CD4-positive, alpha-beta T cell treated with Interleukin-2 at 100 ng/mL for 4 hours (primary cell): ENCODE measurements at regions not wholly inside any gene's neighbourhood (a gene's known extent, or its start where the extent isn't known, plus 50 kb on each side); places are given as distances from the start of the nearest gene placed in this dataset.
"Not testable (repeated sequence)": the region's sequence is repeated elsewhere in the genome, so short reads cannot be mapped to it uniquely, and the experiment has no call there.

Experiments
- DNase-seq: peaks from one replicate; pipeline ENCODE4 v3.0.0-alpha.2; 2020; ENCODE audit warnings: low spot score

DNA sequence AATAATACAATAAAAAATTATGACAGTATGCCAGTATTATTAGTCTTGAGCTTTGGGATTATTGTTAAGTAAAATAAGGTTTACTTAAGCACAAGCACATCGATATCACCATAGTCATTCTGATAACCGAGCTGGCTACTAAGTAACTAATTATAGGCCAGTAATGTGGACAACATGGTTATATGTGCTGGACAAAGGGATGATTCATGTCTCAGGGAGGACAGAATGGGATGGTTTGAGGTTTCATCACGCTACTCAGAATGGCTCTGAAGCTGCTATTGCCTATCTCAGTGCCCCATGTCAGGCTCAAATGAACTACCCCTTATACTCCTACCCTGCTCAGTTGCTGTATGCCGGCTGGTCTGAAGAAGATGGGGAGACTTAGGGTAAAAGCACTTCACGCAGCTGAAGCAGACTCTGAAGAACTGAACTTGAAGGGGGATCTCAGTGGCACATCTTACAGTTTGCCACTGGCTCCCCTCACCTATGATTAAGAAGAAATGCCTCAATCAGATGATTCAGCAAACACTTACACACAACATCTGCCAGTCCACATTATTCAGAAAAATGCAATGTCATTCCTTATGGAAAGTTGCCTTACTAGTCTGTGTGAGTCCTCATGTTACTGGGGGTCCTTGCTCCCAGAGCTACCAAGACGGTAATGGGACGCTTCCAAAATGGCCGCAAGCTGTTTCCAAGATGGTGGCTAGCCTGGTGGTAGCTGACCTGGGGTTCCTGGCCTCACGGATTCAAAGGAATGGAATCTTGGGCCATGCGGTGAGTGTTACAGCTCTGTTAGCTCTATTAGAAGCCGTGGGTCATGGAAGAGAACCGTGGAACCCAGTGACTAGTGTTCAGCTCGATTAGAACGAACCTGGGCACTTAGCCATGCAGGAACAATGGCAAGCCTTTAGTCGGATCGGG, 1098.6 kb downstream of the TAF11L14 start:
- DNase-seq, result no peak

- DNase-seq, result no peak
Measured at GRCh38 chr5:18736051-18736398, 1101.8 kb downstream of the TAF11L14 start.

- DNase-seq, result not testable (repeated sequence)
Measured at GRCh38 chr5:18736736-18737135, 1102.5 kb downstream of the TAF11L14 start.

DNA sequence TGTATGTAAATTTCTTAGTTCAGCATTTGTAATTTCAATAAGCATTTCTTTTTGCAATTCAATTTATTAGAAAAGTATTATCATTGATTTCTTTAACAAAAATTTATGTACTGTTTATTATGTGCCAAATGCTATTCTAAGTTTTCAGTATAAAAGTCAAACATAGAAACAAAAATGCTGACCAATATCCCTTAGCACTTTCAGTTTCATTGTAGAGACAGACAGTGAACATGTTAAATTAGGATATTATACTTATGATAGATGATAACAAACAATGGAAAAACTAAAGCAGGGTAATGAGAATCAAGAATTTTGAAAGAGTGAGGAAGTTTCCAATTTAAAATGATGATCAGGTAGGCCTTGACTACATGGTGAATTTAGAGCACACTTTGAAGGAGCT, 1106.0 kb downstream of the TAF11L14 start:
- DNase-seq, result no peak

DNA sequence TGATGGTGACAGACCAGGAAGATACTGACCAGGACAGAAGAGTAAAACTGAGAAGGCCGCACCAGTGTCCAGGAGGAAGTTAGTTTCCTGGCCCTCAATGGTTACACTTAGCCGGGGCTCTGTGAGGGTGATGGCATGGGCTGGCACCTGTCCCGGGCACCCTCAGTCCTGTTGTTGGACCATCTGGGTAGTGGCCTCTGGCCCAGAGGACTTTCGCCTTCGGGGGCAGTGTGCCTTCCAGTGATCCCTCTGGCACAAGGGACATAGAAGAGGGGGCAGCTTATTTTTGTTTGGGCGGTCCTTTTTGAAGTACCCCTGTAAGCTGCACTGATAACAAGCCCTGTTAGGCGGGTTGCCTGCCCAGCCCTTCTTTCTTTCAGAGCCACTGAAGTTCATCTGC, 1108.6 kb downstream of the TAF11L14 start:
- no peak for DNase-seq

- peak; percentile 25 for DNase-seq
Measured at GRCh38 chr5:18744441-18744840, 1110.2 kb downstream of the TAF11L14 start.

- DNase-seq, result peak; percentile 62
Measured at GRCh38 chr5:18745042-18745987, 1111.1 kb downstream of the TAF11L14 start.

DNA sequence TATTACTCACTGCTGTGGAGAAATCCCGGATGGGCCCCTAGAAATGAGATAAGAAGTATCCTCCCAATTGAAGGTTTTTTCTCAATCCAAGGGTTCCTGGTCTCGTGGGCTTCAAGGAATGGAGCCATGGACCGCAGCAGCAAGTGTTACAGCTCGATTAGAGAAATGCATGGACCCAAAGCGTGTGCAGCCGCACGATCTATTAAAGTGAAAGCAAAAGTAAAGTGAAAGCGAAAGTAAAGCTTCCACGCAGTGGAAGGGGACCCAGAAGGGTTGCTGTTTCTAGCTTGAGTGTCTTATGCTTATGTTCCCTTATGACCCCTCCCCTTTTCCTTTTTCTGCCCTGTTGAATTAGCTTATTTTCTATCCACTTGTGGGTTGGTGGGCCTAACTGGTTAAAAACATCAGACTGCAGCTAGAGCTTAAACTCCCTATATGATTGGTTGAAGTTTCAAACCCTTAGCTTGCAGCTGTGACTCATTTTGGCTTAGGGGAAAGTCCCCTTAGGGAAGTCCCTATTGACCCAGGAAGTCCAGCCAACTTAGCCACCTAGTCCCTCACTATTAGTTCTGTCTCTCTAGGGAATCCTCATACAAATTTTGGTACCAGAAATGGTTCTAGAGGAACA, 1111.8 kb downstream of the TAF11L14 start:
- DNase-seq, result peak; percentile 76

GRCh38 chr5:18749763-18750162, 1115.5 kb downstream of the TAF11L14 start:
- no peak for DNase-seq

DNA sequence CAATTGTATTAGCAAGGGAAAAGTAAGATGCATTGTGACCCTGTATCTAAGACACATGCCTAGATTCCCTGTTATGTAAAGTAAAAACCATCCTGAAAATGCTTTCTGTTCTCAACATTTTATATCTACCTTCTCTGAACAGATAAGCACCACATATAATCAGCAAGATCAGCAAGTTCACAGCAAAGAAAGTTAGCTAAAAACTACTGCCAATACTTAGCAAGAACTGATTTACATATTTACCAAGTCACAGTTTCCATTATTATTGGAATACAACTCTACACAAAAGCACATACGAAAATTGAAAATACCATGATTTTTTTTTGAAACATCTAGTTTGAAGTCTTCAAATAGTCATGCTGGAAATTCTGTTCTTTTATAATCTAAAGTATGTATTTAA, 1118.1 kb downstream of the TAF11L14 start:
- no peak for DNase-seq

GRCh38 chr5:18754201-18754600, 1119.9 kb downstream of the TAF11L14 start:
- DNase-seq, result no peak

DNA sequence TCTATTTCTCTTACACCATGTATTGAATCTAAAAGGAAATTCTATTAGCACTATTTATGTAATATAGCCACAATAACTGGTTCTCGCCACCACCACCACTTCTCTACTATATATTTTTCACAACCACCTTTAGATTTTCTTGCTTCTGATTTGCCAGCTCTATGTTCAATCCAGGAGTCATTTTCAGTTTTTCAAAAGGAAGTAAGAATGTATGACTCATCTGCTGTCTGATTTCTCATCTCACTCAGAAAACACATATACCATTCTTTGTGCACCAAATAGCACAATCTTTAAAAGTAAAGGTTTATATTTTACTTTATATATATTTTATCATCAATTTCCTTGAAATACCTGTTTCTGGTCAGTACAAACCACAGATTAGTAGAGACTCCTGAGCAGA, 1127.5 kb downstream of the TAF11L14 start:
- no peak for DNase-seq

- no peak for DNase-seq
Measured at GRCh38 chr5:18764161-18764560, 1129.9 kb downstream of the TAF11L14 start.

GRCh38 chr5:18765304-18765703, 1131.0 kb downstream of the TAF11L14 start:
- DNase-seq, result no peak

DNA sequence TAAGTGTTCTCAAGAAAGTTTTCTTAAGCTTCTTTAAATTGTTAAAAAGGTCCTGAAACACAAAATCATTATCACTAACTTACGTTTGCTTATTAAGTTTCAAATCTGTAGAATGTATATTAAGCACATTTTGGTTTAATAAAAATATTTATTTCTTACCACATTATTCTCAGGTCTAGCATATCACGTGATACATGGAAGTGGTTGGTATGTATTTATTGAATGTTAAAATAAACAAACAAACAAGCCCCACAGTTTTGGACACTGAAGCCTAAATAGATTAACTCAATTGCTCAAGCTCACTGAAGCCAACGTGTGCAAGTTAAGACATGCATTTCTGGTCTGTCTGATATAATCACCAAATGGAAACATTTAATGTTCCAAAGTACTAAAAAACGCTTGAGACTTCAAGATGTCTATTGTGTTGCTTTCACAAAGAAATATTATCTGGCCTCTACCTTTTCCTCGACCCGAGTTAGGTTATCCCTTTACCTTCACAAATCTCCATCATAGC, 1136.9 kb downstream of the TAF11L14 start:
- DNase-seq, result no peak

- DNase-seq, result peak; percentile 18
Measured at GRCh38 chr5:18772475-18772874, 1138.2 kb downstream of the TAF11L14 start.

- DNase-seq, result no peak
Measured at GRCh38 chr5:18778225-18778624, 1144.0 kb downstream of the TAF11L14 start.

DNA sequence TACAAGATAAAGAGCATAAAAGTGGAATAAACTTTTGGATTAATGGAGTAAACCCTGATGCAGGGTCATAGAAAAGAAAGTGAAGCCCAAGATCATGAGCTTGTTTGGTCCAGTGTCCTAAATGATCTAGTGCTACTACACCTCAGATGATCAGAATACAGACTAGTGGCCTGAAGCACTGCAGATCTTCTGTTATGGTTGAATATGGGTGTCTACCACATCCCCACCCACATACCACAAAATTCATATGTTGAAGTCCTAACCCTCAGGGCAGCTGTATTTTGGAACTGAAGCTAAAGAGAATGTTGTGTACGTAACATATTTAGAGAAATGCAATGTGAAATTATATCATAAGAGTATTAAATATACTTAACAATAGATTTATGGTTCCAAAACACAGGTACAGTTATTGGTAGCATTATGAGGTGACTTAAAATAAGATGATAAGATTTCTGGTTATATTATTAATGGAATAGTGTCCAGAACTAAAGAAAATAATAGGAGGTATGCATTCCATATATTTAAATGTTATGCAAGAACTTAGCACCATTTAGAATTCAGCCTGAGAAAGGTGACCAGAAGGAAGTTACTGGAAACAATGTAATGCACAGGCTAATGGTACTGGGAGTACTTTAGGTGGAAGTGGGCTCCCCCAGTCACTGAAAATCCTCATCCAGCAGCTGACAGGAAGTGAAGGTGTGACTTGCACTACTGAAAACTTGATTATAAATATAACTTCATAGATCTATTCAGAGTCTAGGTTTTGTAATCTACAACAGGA, 1155.1 kb downstream of the TAF11L14 start:
- no peak for DNase-seq

GRCh38 chr5:18792145-18792544, 1157.9 kb downstream of the TAF11L14 start:
- no peak for DNase-seq

- DNase-seq, result no peak
Measured at GRCh38 chr5:18797222-18797621, 1163.0 kb downstream of the TAF11L14 start.

- no peak for DNase-seq
Measured at GRCh38 chr5:18798058-18798457, 1163.8 kb downstream of the TAF11L14 start.
